ENCODE measurements at regions not wholly inside any gene's neighbourhood (a gene's known extent, or its start where the extent isn't known, plus 50 kb on each side); places are given as distances from the start of the nearest gene placed in this dataset.

DNA sequence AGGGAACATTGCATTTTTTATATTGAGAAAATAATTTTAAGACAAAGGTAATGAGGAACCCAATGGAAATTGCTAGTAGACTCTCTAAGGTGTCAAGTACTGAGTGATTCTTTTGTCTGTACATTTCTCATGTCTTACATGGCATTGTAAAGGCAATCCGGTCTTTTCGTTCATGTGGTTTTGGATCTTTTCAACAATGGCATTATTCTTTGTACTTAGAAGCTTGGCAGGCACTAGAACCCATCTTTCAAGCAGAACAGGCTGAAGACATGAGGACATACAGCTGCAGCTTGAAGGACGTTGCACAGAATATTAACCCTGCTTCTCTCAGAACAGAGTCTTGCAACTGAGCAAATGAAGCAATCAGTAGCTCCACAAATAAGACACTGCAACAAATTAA, 231.5 kb upstream of the ZFHX3 start:
- CTCF ChIA-PET, result no interaction called here
- no peak for DNase-seq (ENCODE audit: extremely low spot score)
- TF ChIP-seq, protein P1, sequence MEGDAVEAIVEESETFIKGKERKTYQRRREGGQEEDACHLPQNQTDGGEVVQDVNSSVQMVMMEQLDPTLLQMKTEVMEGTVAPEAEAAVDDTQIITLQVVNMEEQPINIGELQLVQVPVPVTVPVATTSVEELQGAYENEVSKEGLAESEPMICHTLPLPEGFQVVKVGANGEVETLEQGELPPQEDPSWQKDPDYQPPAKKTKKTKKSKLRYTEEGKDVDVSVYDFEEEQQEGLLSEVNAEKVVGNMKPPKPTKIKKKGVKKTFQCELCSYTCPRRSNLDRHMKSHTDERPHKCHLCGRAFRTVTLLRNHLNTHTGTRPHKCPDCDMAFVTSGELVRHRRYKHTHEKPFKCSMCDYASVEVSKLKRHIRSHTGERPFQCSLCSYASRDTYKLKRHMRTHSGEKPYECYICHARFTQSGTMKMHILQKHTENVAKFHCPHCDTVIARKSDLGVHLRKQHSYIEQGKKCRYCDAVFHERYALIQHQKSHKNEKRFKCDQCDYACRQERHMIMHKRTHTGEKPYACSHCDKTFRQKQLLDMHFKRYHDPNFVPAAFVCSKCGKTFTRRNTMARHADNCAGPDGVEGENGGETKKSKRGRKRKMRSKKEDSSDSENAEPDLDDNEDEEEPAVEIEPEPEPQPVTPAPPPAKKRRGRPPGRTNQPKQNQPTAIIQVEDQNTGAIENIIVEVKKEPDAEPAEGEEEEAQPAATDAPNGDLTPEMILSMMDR (IDR thresholded peaks at IDR 0.05; ENCODE audit: control extremely low read depth, extremely low read depth, low read depth, missing control alignments), result no peak
- POLR2A ChIA-PET, result no interaction called here

GRCh38 chr16:73277071-73277470, 229.1 kb upstream of the ZFHX3 start:
- TF ChIP-seq, protein P1 (IDR thresholded peaks at IDR 0.05; ENCODE audit: control extremely low read depth, extremely low read depth, low read depth, missing control alignments), result no peak
- POLR2A ChIA-PET, result no interaction called here
- CTCF ChIA-PET, result no interaction called here
- no peak for DNase-seq (ENCODE audit: extremely low spot score)

DNA sequence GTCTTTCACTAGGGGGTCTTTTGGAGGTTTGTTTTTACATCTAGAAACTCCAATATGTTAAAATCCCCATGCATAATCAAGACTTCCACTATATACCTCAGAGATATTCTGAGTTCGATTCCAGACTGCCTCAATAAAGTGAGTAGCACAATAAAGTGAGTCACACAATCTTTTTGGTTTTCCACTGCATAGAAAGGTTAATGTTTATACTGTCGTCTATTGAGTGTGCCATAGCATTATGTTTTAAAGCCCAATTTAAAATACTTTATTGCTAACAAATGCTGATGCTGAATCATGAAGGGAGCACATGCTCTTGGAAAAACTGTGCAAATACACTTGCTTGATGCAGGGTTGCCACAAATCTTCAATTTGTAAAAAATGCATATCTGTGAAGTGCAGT, 227.5 kb upstream of the ZFHX3 start:
- CTCF ChIA-PET, result no interaction called here
- DNase-seq (ENCODE audit: extremely low spot score), result no peak
- POLR2A ChIA-PET, result no interaction called here
- TF ChIP-seq, protein P1 (IDR thresholded peaks at IDR 0.05; ENCODE audit: control extremely low read depth, extremely low read depth, low read depth, missing control alignments), result no peak

DNA sequence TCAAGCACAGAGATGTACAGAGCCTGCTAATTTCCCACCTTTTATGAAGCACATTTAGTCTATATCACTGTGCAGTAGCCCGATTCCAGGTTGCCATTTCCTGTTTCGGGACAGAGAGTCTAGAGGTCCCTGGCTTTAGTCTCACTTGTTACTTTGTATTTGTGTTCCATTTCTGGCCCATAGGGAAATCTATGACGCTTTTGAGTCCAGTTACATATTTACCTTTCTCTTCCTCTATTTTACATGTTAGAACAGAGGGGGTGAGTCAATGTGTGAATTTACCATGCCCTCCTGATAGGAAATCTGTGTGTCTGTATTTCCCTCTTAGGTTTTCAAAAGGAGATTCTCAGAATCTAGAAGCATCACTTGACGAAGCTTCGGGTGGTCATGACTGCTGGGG, 227.1 kb upstream of the ZFHX3 start:
- ChIA-PET CTCF (no interaction called here), POLR2A (no interaction called here)
- DNase-seq (ENCODE audit: extremely low spot score), result no peak
- TF ChIP-seq, protein P1 (IDR thresholded peaks at IDR 0.05; ENCODE audit: control extremely low read depth, extremely low read depth, low read depth, missing control alignments), result no peak

GRCh38 chr16:73274140-73274539, 226.2 kb upstream of the ZFHX3 start:
- ChIA-PET POLR2A (no interaction called here), CTCF (no interaction called here)
- no peak for DNase-seq (ENCODE audit: extremely low spot score)
- TF ChIP-seq, protein P1 (IDR thresholded peaks at IDR 0.05; ENCODE audit: control extremely low read depth, extremely low read depth, low read depth, missing control alignments), result no peak

DNA sequence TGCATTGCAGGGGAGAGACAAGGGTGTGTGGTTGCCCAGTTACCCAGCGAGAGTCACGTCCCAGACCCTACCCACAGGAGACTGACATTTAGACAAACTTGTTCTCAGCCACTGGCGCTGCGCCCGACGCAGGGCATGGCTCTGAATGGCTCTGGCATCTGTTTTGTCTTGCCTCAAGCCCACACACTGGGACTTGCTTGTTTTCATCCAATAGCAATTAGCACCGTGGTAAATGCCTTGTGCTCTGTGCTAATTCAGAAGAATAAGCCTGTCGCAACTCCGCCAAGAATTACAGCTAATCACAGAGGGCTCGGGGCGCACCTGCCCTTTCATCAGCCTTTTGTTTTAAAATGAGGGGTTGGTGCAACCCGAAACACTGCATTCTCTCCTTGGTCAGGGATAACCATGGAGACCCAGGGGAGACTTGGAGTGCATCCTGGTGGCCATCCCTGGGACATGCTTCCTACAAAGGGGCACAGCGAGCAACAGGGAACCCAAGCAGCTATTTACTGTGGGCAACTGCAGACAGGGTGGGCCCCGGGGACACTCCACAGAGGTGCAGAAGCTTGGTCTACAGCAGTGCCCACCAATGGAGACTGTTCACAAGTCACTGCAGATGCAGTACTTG, 220.6 kb upstream of the ZFHX3 start:
- no peak for DNase-seq (ENCODE audit: extremely low spot score)
- POLR2A ChIA-PET, result no interaction called here
- TF ChIP-seq, protein P1 (IDR thresholded peaks at IDR 0.05; ENCODE audit: control extremely low read depth, extremely low read depth, low read depth, missing control alignments), result no peak

DNA sequence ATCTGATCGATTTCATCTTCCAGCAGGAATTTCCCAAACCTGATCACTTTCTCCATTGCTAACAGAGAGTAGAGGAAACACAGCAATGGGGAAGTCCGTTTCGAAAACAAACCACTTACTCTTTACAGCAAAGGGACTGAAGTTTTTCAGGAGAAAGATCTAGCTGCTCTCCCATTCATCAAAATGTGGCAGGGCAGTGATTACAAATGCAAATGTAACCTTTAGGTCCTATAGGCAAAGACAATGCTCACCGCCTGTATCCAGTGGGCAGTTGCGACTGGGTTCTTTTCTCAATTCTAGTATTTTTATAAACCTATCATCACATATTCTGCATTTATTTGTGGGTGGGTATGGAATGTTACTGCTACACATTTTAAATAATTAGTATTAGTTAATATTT, 218.0 kb upstream of the ZFHX3 start:
- TF ChIP-seq, protein P1 (IDR thresholded peaks at IDR 0.05; ENCODE audit: control extremely low read depth, extremely low read depth, low read depth, missing control alignments), result no peak
- ChIA-PET CTCF (no interaction called here), POLR2A (no interaction called here)
- no peak for DNase-seq (ENCODE audit: extremely low spot score)

More for the DNA sequence above, 220.6 kb upstream of the ZFHX3 start:
- CTCF ChIA-PET, result no interaction called here

All from GM10248 (cell line).